ENCODE measurements at regions not wholly inside any gene's neighbourhood (a gene's known extent, or its start where the extent isn't known, plus 50 kb on each side); places are given as distances from the start of the nearest gene placed in this dataset.
"Not testable (repeated sequence)": the region's sequence is repeated elsewhere in the genome, so short reads cannot be mapped to it uniquely, and the experiment has no call there.

DNA sequence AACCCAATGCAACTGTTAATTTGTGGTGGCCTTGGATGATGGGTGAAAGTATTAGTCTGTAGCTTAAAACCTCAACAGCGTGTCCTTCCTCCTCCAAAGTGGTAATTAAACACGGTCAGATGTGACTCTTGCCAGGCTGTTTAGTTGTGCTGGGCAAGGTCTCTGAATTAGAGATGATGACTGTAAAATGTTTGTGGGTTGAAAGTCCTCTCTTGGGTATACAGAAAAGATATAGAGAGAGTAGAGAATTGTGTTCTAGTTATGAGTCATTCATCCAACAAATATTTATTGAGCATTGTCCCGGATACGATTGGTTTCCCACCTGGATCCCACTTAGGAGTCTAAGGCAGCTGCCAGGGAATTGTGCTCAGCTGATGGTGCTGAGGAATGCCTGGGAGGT, 343.7 kb downstream of the NPIPA7 start:
- TF ChIP-seq, protein P1, sequence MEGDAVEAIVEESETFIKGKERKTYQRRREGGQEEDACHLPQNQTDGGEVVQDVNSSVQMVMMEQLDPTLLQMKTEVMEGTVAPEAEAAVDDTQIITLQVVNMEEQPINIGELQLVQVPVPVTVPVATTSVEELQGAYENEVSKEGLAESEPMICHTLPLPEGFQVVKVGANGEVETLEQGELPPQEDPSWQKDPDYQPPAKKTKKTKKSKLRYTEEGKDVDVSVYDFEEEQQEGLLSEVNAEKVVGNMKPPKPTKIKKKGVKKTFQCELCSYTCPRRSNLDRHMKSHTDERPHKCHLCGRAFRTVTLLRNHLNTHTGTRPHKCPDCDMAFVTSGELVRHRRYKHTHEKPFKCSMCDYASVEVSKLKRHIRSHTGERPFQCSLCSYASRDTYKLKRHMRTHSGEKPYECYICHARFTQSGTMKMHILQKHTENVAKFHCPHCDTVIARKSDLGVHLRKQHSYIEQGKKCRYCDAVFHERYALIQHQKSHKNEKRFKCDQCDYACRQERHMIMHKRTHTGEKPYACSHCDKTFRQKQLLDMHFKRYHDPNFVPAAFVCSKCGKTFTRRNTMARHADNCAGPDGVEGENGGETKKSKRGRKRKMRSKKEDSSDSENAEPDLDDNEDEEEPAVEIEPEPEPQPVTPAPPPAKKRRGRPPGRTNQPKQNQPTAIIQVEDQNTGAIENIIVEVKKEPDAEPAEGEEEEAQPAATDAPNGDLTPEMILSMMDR (IDR thresholded peaks at IDR 0.05; ENCODE audit: borderline replicate concordance, extremely low read depth, low read length, poor library complexity, severe bottlenecking) = not testable (repeated sequence)
- not testable (repeated sequence) for TF ChIP-seq EZH2 (IDR thresholded peaks at IDR 0.05; ENCODE audit: borderline replicate concordance, low read depth, low read length, severe bottlenecking)

Data from DND-41 (cell line).